Activated T-cell treated with anti-CD3 and anti-CD28 coated beads, Interleukin-2, amount 50 U/mL, for 4 hours (primary cell): ENCODE measurements at regions not wholly inside any gene's neighbourhood (a gene's known extent, or its start where the extent isn't known, plus 50 kb on each side); places are given as distances from the start of the nearest gene placed in this dataset.
"Not testable (repeated sequence)": the region's sequence is repeated elsewhere in the genome, so short reads cannot be mapped to it uniquely, and the experiment has no call there.

Experiments used
- ATAC-seq, 2 donors: fragments of 200-7000 bp; cut with Tn5 transposase; one replicate each; pipeline ENCODE4 v1.10.0; 2021
- DNase-seq: peaks from one replicate; pipeline ENCODE4 v3.0.0-alpha.2; 2020
- H3K27me3 Mint-ChIP-seq: one replicate; pipeline ENCODE4 v1.8.0; 2021; ENCODE audit warnings: low read depth, mixed read lengths
- H3K36me3 Mint-ChIP-seq: one replicate; pipeline ENCODE4 v1.8.0; 2022; ENCODE audit warnings: mixed read lengths; ENCODE audit not compliant: insufficient read depth
- H3K4me1 Mint-ChIP-seq: one replicate; pipeline ENCODE4 v1.8.0; 2021; ENCODE audit warnings: low read depth, mixed read lengths
- H3K4me3 Mint-ChIP-seq: one replicate; pipeline ENCODE4 v1.8.0; 2021; ENCODE audit warnings: mild to moderate bottlenecking, moderate library complexity, mixed read lengths
- H3K9me3 Mint-ChIP-seq: one replicate; pipeline ENCODE4 v1.8.0; 2021; ENCODE audit warnings: mixed read lengths

DNA sequence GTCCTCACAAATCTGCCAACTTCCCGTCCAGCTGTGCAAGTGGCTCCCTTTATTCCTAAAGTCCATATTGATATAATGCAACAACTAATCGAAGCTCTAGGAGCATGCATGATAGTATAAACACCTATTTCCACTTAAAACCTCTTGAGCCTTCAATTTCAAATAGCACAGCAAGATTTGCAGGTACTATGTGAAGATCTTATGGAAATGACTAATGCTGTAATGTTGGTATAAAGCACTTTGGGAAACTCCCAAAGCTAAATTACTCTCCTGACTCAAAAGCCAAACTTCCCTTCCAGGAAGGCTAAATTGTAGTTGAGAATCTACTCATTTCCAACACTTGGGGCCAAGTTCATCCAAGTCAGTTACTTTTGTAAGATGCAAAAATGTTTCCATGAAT is 287.6 kb upstream of the CDH11 start:
- H3K9me3 Mint-ChIP-seq, result peaks cover 5% of the 10 kb centered on the region
- no peaks in the 10 kb centered on the region for H3K27me3 Mint-ChIP-seq
- no peaks in the 10 kb centered on the region for H3K4me1 Mint-ChIP-seq
- H3K4me3 Mint-ChIP-seq, result no peak overlapping the region
- ATAC-seq (no peak), DNase-seq (no peak)
- no peaks in the 10 kb centered on the region for H3K36me3 Mint-ChIP-seq

DNA sequence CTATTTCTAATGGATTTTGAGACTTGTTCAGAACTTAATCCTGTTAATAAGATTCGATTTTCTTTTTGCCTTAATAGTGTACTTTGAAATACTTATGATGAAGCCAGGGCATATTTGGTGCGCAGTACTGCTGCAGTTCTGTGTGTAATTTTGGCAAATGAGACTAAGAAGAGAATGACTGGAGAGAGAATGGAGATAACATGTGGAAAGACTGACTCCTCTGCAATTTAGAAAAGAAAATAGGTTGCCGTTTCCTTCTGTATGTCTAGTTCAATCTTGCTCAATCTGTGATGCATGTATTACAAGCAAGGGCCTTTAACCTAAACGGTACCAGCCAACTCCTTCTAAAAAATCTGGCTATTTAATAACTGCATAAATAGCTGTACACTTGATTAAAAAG is 285.1 kb upstream of the CDH11 start:
- Mint-ChIP-seq H3K4me1 (no peaks in the 10 kb centered on the region), H3K27me3 (no peaks in the 10 kb centered on the region), H3K4me3 (no peak overlapping the region), H3K36me3 (no peaks in the 10 kb centered on the region), H3K9me3 (no peaks in the 10 kb centered on the region)
- DNase-seq (no peak), ATAC-seq (no peak)

DNA sequence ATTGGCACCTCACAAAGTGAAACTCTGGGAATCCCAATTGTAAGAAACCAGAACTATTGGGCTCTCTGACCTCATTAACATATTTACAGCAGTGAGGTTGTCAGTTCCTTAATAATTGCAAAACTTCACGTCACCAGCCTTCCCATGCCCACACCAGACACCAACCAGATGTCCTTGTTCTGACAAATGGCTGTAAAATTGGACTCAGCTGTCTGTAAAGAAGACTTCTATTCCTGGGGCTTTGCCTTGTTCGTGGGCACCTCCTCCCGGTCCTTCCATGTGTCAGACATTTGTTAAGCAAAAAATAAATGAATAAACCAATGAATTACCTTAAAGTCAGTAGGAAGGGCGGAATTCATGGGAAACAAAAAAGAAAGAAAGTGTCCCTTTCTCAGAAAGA is 284.3 kb upstream of the CDH11 start:
- DNase-seq, result no peak
- H3K9me3 Mint-ChIP-seq, result no peaks in the 10 kb centered on the region
- no peak for ATAC-seq

DNA sequence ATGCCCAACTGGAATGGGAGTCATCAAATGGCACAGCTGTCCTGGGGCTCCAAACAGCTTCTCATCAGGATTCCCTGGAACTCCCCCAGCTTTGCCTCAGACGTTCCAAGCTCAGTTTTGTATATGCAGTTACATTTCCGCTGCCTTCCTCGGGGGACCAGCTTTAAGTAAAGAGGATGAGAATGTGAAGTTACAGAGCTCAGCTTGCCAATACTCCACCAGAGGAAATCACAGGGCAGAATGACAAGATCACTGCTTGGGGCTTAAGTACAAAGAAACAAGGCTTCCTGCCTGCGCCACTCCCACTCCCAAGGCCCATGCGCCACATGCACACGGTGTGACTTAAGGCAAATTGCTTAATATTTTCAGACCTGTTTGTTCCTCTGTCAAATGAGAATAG is 272.4 kb upstream of the CDH11 start:
- H3K4me1 Mint-ChIP-seq, result no peaks in the 10 kb centered on the region
- no peak for ATAC-seq
- H3K36me3 Mint-ChIP-seq, result no peaks in the 10 kb centered on the region
- peaks cover 16% of the 10 kb centered on the region for H3K9me3 Mint-ChIP-seq
- no peak for DNase-seq
- no peaks in the 10 kb centered on the region for H3K27me3 Mint-ChIP-seq
- H3K4me3 Mint-ChIP-seq, result no peak overlapping the region

More for the DNA sequence above, 284.3 kb upstream of the CDH11 start:
- no peaks in the 10 kb centered on the region for H3K36me3 Mint-ChIP-seq
- H3K27me3 Mint-ChIP-seq, result no peaks in the 10 kb centered on the region
- no peak overlapping the region for H3K4me3 Mint-ChIP-seq
- H3K4me1 Mint-ChIP-seq, result no peaks in the 10 kb centered on the region

DNA sequence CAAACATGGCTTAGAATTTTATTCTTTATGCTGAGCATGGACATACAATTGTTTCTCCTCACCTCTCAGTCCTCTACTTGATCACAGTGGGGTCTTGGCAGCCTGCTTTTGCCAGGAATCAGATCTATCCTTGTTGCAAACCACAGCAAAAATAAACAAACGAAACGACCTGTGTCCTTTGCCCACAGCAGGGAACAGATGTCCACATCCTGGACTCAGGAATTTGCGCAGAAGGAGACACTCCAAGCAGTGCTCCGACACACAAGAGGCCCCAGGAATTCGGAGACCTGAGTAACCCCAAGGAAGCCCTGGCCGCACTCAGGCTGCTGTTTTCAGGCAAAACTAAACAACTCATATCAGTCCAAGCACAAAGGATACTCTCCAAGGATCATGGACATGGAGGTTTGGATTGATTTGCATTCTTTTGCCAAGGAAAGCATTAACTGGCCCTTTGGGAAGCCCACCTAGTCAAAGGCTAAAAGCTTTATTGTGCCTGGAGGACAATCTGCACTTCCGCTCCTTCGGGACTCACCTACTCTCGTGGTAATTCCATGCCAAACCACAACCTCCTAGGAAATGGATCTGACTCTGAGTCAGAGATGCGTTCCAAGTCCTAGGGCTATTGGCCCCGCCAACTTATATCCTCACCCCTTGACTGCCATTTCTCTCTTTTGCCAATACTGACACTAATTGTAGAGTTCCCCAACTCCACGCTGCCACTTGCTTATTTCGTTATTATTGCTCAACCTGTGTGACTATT is 271.1 kb upstream of the CDH11 start:
- Mint-ChIP-seq H3K36me3 (no peaks in the 10 kb centered on the region), H3K27me3 (no peaks in the 10 kb centered on the region), H3K4me1 (no peaks in the 10 kb centered on the region), H3K4me3 (no peak overlapping the region), H3K9me3 (peaks cover 16% of the 10 kb centered on the region)
- ATAC-seq, result no peak
- no peak for DNase-seq

DNA sequence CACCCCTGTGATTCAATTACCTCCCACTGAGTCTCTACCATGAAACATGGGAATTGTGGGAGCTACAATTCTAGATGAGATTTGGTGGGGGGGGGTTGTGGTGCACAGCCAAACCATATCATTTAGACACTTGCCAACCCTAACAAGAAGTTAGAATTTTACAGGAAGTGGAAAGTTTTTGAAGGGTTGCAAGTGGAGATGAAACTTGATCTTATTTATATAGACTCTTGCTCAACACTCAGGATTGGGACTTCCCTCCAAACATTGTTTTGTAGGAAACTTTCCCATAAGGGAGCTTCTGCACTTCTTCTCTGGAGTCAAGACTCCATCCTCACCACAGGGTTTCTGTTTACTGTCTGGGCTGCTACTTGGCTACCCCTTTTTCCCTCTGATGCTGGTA is 266.7 kb upstream of the CDH11 start:
- Mint-ChIP-seq H3K4me1 (no peaks in the 10 kb centered on the region), H3K4me3 (no peak overlapping the region), H3K27me3 (no peaks in the 10 kb centered on the region), H3K36me3 (no peaks in the 10 kb centered on the region), H3K9me3 (peaks cover 29% of the 10 kb centered on the region)
- no peak for DNase-seq
- no peak for ATAC-seq

DNA sequence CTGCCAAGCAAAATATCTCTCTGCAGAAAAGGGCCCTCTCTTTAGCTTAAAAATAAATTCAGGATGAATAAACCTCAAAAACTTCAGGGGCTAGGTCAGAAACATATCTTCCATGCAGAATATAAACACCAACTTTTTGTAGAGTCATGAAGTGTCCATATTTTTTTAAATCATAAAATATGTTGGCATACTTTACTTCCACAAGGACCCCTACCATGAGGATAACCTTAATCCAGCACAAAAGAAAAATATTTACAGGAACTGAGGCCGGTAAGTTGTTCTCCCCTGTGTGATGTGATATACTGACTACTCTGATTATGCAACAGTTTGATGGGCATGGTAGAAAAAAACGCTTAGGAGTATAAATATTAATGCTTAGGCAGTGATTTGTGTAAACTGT is 264.8 kb upstream of the CDH11 start:
- DNase-seq (no peak), ATAC-seq (no peak)
- Mint-ChIP-seq H3K36me3 (no peaks in the 10 kb centered on the region), H3K27me3 (no peaks in the 10 kb centered on the region), H3K4me1 (no peaks in the 10 kb centered on the region), H3K9me3 (peaks cover 39% of the 10 kb centered on the region), H3K4me3 (no peak overlapping the region)

- H3K36me3 Mint-ChIP-seq, result no peaks in the 10 kb centered on the region
- no peaks in the 10 kb centered on the region for H3K27me3 Mint-ChIP-seq
- ATAC-seq (no peak), DNase-seq (no peak)
- no peaks in the 10 kb centered on the region for H3K4me1 Mint-ChIP-seq
- peaks cover 38% of the 10 kb centered on the region for H3K9me3 Mint-ChIP-seq
- H3K4me3 Mint-ChIP-seq, result no peak overlapping the region
Measured at GRCh38 chr16:65384441-65384840, 262.6 kb upstream of the CDH11 start.

DNA sequence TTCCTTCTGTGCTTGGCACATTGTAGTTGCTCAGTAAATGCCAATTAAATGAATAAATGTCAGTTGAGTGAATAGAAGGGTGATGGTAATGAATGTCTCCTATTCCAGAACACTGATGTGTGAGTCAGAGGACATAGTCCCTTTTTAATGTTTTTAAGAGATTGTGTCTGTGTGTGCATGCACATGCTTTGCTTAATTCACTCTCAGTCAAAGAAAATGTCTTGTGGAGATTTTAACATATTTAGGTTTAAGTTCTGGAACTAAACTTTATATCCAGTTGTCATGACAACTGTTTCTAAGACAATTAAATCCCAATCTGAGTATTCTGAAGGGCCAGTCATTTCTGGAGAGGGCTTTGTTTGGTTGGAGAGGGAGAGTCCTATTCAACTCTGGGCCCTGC is 255.3 kb upstream of the CDH11 start:
- no peak for DNase-seq
- ATAC-seq, result no peak
- peaks cover 12% of the 10 kb centered on the region for H3K9me3 Mint-ChIP-seq
- H3K4me3 Mint-ChIP-seq, result no peak overlapping the region
- H3K27me3 Mint-ChIP-seq, result no peaks in the 10 kb centered on the region
- no peaks in the 10 kb centered on the region for H3K4me1 Mint-ChIP-seq
- no peaks in the 10 kb centered on the region for H3K36me3 Mint-ChIP-seq

- DNase-seq (no peak), ATAC-seq (no peak)
- H3K36me3 Mint-ChIP-seq, result no peaks in the 10 kb centered on the region
- no peaks in the 10 kb centered on the region for H3K4me1 Mint-ChIP-seq
- peaks cover 8% of the 10 kb centered on the region for H3K9me3 Mint-ChIP-seq
- H3K4me3 Mint-ChIP-seq, result no peak overlapping the region
- no peaks in the 10 kb centered on the region for H3K27me3 Mint-ChIP-seq
Measured at GRCh38 chr16:65376601-65377000, 254.7 kb upstream of the CDH11 start.

- H3K4me1 Mint-ChIP-seq, result no peaks in the 10 kb centered on the region
- no peak for DNase-seq
- no peak overlapping the region for H3K4me3 Mint-ChIP-seq
- H3K36me3 Mint-ChIP-seq, result no peaks in the 10 kb centered on the region
- H3K9me3 Mint-ChIP-seq, result peaks cover 5% of the 10 kb centered on the region
- H3K27me3 Mint-ChIP-seq, result no peaks in the 10 kb centered on the region
- ATAC-seq, result no peak
Measured at GRCh38 chr16:65375651-65376050, 253.8 kb upstream of the CDH11 start.

DNA sequence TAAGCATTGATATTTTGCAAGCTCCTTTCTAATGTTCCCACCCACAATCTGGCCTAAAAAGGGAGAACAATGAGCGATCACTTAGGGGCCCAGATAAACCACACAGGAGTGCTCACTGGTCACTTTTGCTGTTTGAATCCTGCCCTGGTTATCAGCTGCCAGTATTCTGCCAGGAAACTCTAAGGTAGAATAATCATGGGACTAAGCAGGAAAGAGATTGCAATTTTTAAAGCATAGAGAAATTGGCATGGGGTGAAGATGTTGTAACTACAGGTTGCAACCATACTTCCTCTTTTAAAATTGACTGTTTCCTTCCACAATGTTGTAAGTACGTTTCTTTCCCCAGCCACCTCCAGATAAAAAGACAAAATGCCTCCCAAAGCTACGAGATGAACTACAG is 251.2 kb upstream of the CDH11 start:
- Mint-ChIP-seq H3K4me3 (no peak overlapping the region), H3K27me3 (no peaks in the 10 kb centered on the region), H3K4me1 (no peaks in the 10 kb centered on the region), H3K9me3 (peaks cover 5% of the 10 kb centered on the region), H3K36me3 (no peaks in the 10 kb centered on the region)
- DNase-seq (no peak), ATAC-seq (no peak)

DNA sequence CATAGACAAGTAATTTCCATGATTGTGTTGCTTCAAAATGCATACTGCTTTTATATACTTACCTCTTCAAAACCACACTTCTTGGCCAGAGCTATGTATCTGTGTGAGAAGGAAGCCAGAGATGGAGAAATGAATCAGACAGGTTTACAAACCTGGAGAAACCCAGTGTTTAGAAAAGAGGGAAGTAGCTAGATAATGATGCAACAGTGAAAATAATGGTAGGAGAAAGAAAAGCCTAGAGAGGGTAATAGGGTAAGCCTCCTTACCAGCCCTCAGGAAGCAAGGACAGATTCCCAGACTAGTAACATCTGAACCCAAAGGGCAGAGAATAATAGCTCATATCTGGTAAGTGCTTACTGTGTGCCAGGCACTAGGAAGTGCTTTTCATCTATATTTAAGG is 250.3 kb upstream of the CDH11 start:
- no peaks in the 10 kb centered on the region for H3K27me3 Mint-ChIP-seq
- no peaks in the 10 kb centered on the region for H3K36me3 Mint-ChIP-seq

DNA sequence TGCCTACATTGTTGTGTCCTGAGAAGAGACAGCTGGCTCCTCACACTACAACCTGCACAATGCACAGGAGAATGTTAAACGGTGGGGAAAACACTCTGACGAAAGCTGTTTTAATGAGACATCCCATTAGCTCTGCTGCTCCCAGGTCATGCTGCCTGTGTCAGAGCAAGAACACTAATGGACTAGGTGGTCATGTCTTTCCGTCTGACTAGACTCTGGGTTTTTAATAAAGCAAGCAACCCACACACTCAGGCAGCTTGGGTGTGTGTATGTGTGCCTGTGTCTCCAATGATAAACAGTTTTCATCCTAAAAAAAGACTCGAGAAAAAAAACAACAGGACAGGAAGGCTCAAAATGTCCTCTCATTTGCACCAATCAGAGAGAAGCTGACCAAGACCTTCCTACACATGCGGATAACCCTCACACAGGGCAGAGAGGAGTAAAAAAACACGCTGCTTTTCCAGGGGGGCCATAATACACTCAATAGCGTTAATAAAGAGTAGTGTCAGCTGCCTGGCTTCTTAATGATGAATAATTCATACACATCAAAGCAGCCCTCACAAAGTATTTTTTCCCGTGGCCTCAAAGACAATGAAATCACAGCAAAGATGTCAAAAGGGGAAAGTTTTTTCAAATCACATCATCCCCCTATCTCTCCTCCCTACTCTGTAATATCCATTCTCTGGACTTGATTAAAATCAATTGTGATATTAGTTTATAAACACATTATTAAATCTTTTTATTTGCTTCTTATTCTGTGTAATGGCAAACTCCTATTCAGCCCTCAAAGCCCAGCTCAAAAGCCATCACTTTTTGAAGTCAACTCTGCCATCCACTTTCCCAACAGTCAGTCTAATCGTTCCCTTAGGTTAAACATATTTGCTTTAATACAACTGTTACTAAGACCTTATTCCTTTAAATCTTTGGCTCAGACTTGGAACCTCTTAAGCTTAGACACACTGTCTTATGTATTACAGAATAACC is 244.2 kb upstream of the CDH11 start:
- no peaks in the 10 kb centered on the region for H3K36me3 Mint-ChIP-seq
- ATAC-seq (no peak), DNase-seq (no peak)
- H3K27me3 Mint-ChIP-seq, result no peaks in the 10 kb centered on the region
- H3K4me1 Mint-ChIP-seq, result no peaks in the 10 kb centered on the region
- H3K9me3 Mint-ChIP-seq, result peaks cover 6% of the 10 kb centered on the region
- no peak overlapping the region for H3K4me3 Mint-ChIP-seq

More for the DNA sequence above, 250.3 kb upstream of the CDH11 start:
- ATAC-seq, result no peak
- Mint-ChIP-seq H3K9me3 (peaks cover 5% of the 10 kb centered on the region), H3K4me3 (no peak overlapping the region), H3K4me1 (no peaks in the 10 kb centered on the region)
- no peak for DNase-seq

DNA sequence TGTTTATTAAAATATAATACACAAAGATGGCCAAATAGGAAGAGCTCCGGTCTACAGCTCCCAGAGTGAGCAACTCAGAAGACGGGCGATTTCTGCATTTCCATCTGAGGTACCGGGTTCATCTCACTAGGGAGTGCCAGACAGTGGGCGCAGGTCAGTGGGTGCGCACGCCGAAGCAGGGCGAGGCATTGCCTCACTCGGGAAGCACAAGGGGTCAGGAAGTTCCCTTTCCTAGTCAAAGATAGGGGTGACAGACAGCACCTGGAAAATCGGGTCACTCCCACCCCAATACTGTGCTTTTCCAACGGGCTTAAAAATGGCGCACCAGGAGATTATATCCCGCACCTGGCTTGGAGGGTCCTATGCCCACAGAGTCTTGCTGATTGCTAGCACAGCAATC is 234.9 kb upstream of the CDH11 start:
- ATAC-seq, H3K27me3 Mint-ChIP-seq, H3K4me1 Mint-ChIP-seq, H3K36me3 Mint-ChIP-seq, H3K4me3 Mint-ChIP-seq, DNase-seq: not testable (repeated sequence)
- peaks cover 19% of the 10 kb centered on the region for H3K9me3 Mint-ChIP-seq
